GM12878 (cell line): ENCODE measurements at regions not wholly inside any gene's neighbourhood (a gene's known extent, or its start where the extent isn't known, plus 50 kb on each side); places are given as distances from the start of the nearest gene placed in this dataset.

Experiments
- ATAC-seq: fragments of 200-7000 bp; cut with Tn5 transposase; 3 replicates; pipeline ENCODE4 v1.9.1; 2020; ENCODE audit warnings: mild to moderate bottlenecking, moderate library complexity
- BruUV-seq: library from RNA; stranded (reverse); fragments of 400-500 nt; replicated peaks from 2 replicates; lab custom pipeline; 2021; lab: Mats Ljungman, UMichigan
- CTCF ChIA-PET: fragments of 300-600 bp; sonication (Branson Sonifier 250); formaldehyde crosslinking; extraction: SDS; loops from one replicate; lab custom pipeline; 2021; ENCODE audit warnings: inconsistent platforms; lab: Yijun Ruan, JAX
- POLR2A ChIA-PET: fragments of 350-600 bp; formaldehyde crosslinking; extraction: SDS; loops from one replicate; lab custom pipeline; 2021; ENCODE audit warnings: inconsistent platforms; lab: Charles Lee
- RAD21 ChIA-PET: fragments of 300-600 bp; sonication (Branson Sonifier 250); formaldehyde crosslinking; loops from one replicate; lab custom pipeline; 2023; ENCODE audit warnings: antibody characterized with exemption; ENCODE audit not compliant: unreplicated experiment; lab: Charles Lee
- SMC1A ChIA-PET: fragments of 300-600 bp; sonication (Branson Sonifier 250); formaldehyde crosslinking; loops from one replicate; lab custom pipeline; 2023; ENCODE audit not compliant: unreplicated experiment, uncharacterized antibody; lab: Charles Lee
- DNase-seq: peaks from one replicate; pipeline ENCODE4 v3.0.0-alpha.2; 2011; ENCODE audit warnings: low read depth, low spot score
- FAIRE-seq: peaks from 3 replicates; lab custom pipeline; 2011; peaks lifted over from hg19 to GRCh38; lab: Jason Lieb, UNC
- H2AFZ ChIP-seq: 2 replicates; pipeline ENCODE4 v1.6.0; 2011; ENCODE audit warnings: low read depth, low read length, control low read depth; ENCODE audit not compliant: control insufficient read depth
- H3K27ac ChIP-seq: 2 replicates; pipeline ENCODE4 v1.5.1; 2011; ENCODE audit warnings: control low read depth; ENCODE audit not compliant: control insufficient read depth, insufficient read depth
- H3K27me3 ChIP-seq, 2 experiments: replicated peaks in 1 of 2; 2 replicates each; pipeline versions ENCODE4 v1.6.0 to v1.6.1; 2011; ENCODE audit warnings: low read length in 1 of 2; ENCODE audit not compliant: control insufficient read depth in 2 of 2, insufficient read depth in 2 of 2
- H3K36me3 ChIP-seq, 2 experiments: 2 replicates each; pipeline ENCODE4 v1.5.1; 2011; ENCODE audit warnings: low read length in 1 of 2; ENCODE audit not compliant: control insufficient read depth in 2 of 2, insufficient read depth in 2 of 2
- H3K4me1 ChIP-seq: 2 replicates; pipeline ENCODE4 v1.6.1; 2011; ENCODE audit warnings: mild to moderate bottlenecking, low read length, moderate library complexity, mixed read lengths; ENCODE audit not compliant: control insufficient read depth, insufficient read depth
- H3K4me2 ChIP-seq: 2 replicates; pipeline ENCODE4 v1.6.0; 2011; ENCODE audit warnings: control low read depth; ENCODE audit not compliant: control insufficient read depth, insufficient read depth
- H3K4me3 ChIP-seq: fragments of 200-600 bp; sonication (generic); 2 replicates; pipeline ENCODE4 v1.5.1; 2016
- H3K79me2 ChIP-seq: 2 replicates; pipeline ENCODE4 v1.6.0; 2011; ENCODE audit warnings: low read length; ENCODE audit not compliant: control insufficient read depth, insufficient read depth
- H3K9ac ChIP-seq: 2 replicates; pipeline ENCODE4 v1.8.0; 2011; ENCODE audit warnings: low read length, control low read depth, mixed read lengths; ENCODE audit not compliant: control insufficient read depth, insufficient read depth
- H3K9me3 ChIP-seq: replicated peaks from 3 replicates; pipeline ENCODE4 v1.5.1; 2011; ENCODE audit warnings: mild to moderate bottlenecking, low read length; ENCODE audit not compliant: control insufficient read depth, insufficient read depth
- H4K20me1 ChIP-seq: 2 replicates; pipeline ENCODE4 v1.6.0; 2011; ENCODE audit not compliant: control insufficient read depth, insufficient read depth
- ATF3 ChIP-seq: IDR thresholded peaks from 2 replicates; pipeline ENCODE4 v1.6.1; 2011; ENCODE audit warnings: low read depth, mild to moderate bottlenecking, low read length, moderate library complexity, borderline replicate concordance; ENCODE audit errors: extremely low read depth
- CHD1 ChIP-seq: IDR thresholded peaks from 2 replicates; pipeline ENCODE4 v1.6.1; 2012; ENCODE audit warnings: low read depth, low read length, improper control_type of control experiment
- CUX1 ChIP-seq: IDR thresholded peaks from 2 replicates; pipeline ENCODE4 v1.6.1; 2012; ENCODE audit warnings: improper control_type of control experiment, low read depth, low read length; ENCODE audit not compliant: insufficient replicate concordance
- EP300 ChIP-seq, 2 experiments: fragments of 150-350 bp in 1 of 2; IDR thresholded peaks; 2 replicates each; pipeline ENCODE4 v1.6.1; 2011 to 2012; ENCODE audit warnings: low read depth in 2 of 2, low read length in 2 of 2, borderline replicate concordance in 1 of 2, improper control_type of control experiment in 1 of 2, inconsistent platforms in 1 of 2; ENCODE audit not compliant: control insufficient read depth in 1 of 2
- IRF3 ChIP-seq: fragments of 450-650 bp; IDR thresholded peaks from 2 replicates; pipeline ENCODE4 v1.6.1; 2014; ENCODE audit warnings: mild to moderate bottlenecking
- KDM1A ChIP-seq: fragments of 200-600 bp; sonication (generic); IDR thresholded peaks from 2 replicates; pipeline ENCODE4 v1.6.1; 2016; ENCODE audit warnings: borderline replicate concordance
- RFX5 ChIP-seq: IDR thresholded peaks from 2 replicates; pipeline ENCODE4 v1.6.1; 2011; ENCODE audit warnings: low read depth, low read length, improper control_type of control experiment
- TCF3 ChIP-seq: IDR thresholded peaks from 2 replicates; pipeline ENCODE4 v1.6.1; 2012; ENCODE audit warnings: low read depth, mild to moderate bottlenecking, low read length, borderline replicate concordance; ENCODE audit not compliant: insufficient read depth
- YBX1 ChIP-seq: fragments of 450-650 bp; IDR thresholded peaks from 2 replicates; pipeline ENCODE4 v1.6.1; 2016; ENCODE audit warnings: antibody characterized with exemption
- ZNF274 ChIP-seq: IDR thresholded peaks from one replicate; pipeline ENCODE4 v1.8.0; 2011; ENCODE audit not compliant: insufficient read length, insufficient read depth
- ZNF622 ChIP-seq: fragments of 450-650 bp; IDR thresholded peaks from 2 replicates; pipeline ENCODE4 v1.6.1; 2017; ENCODE audit warnings: mild to moderate bottlenecking, inconsistent platforms
- WGBS: methylation state at CpG from one replicate; pipeline ENCODE4 v1.1.6; 2016; ENCODE audit warnings: low lambda C conversion rate; ENCODE audit not compliant: insufficient replicate concordance, insufficient coverage; ENCODE audit errors: missing lambda C conversion rate; 5-methylcytosine and 5-hydroxymethylcytosine counted together
- in situ Hi-C: fragments of 300-500 bp; cut with MboI; formaldehyde crosslinking; loops from 9 replicates; pipeline ENCODE4 v1.14.3; 2018; ENCODE audit warnings: mixed read lengths
- intact Hi-C: fragments of 100-400 bp; cut with micrococcal nuclease; formaldehyde crosslinking; loops from one replicate; pipeline ENCODE4 v1.14.2; 2022; ENCODE audit not compliant: unreplicated experiment

- ChIA-PET POLR2A (no interaction called here), CTCF (no interaction called here), RAD21 (no interaction called here)
- in situ Hi-C loops: no loop called here
- no peaks in the 10 kb centered on the region for H3K36me3 ChIP-seq
- no peaks in the 10 kb centered on the region for H3K4me1 ChIP-seq
- DNase-seq: no peak
- intact Hi-C loops: no loop called here
- H3K4me3 ChIP-seq: no peak overlapping the region
- H3K4me2 ChIP-seq: no peak overlapping the region
- no peak overlapping the region for H2AFZ ChIP-seq
- no peak overlapping the region for H3K27ac ChIP-seq
- no peak for TF ChIP-seq ZNF622
- no peak for TF ChIP-seq IRF3
- no peak for TF ChIP-seq ATF3
- TF ChIP-seq CUX1: no peak
- TF ChIP-seq EP300 (IDR thresholded peaks at IDR 0.05; ENCODE audit: borderline replicate concordance in 1 of 2, control insufficient read depth in 1 of 2, low read depth in 2 of 2, low read length in 2 of 2): no peak
- no peak for TF ChIP-seq CHD1
- TF ChIP-seq YBX1: no peak
- no peak for TF ChIP-seq ZNF274
- no peak for TF ChIP-seq RFX5
- TF ChIP-seq KDM1A: no peak
- TF ChIP-seq TCF3: no peak
- TF ChIP-seq, all 136 proteins: peak for 0
- no TSS peak for BruUV-seq
- ATAC-seq: no peak
- SMC1A ChIA-PET: no interaction called here
- no peak for FAIRE-seq
- Histone ChIP-seq H3K9me3 (no peaks in the 10 kb centered on the region), H3K79me2 (no peaks in the 10 kb centered on the region), H3K27me3 (no peaks in the 10 kb centered on the region), H4K20me1 (no peaks in the 10 kb centered on the region), H3K9ac (no peak overlapping the region)
- 10% methylated on average over 10 of the region's 10 CpGs for whole genome bisulfite sequencing
Measured at GRCh38 chr11:70624598-70624993, 226.3 kb downstream of the CTTN start.
